ENCODE measurements at regions not wholly inside any gene's neighbourhood (a gene's known extent, or its start where the extent isn't known, plus 50 kb on each side); places are given as distances from the start of the nearest gene placed in this dataset.

DNA sequence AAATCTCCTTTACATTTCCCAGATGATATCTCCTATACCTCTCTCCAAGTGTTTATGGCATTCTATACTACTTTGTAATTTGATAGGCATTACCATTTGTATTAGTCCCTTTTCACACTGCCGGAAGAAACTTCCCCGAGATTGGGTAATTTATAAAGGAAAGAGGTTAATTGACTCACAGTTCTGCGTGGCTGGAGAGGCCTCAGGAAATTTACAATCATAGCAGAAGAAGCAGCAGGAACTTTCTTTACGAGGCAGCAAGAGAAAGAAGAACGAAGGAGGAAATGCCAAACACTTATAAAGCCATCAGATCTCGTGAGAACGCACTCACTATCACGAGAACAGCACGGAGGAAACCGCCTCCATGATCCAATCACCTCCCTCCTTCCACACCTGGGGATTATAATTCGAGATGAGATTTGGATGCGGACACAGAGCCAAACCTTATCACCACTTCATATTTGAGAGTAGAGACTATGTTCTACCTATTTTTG is 1194.6 kb downstream of the SORCS1 start:
- no peak for ATAC-seq
- no peaks in the 10 kb centered on the region for H3K27me3 Mint-ChIP-seq
- H3K4me3 Mint-ChIP-seq = no peak overlapping the region
- H3K4me1 Mint-ChIP-seq = no peaks in the 10 kb centered on the region
- H3K36me3 Mint-ChIP-seq = no peaks in the 10 kb centered on the region
- H3K9me3 Mint-ChIP-seq = peaks cover 2% of the 10 kb centered on the region
- no peak overlapping the region for H3K27ac Mint-ChIP-seq

DNA sequence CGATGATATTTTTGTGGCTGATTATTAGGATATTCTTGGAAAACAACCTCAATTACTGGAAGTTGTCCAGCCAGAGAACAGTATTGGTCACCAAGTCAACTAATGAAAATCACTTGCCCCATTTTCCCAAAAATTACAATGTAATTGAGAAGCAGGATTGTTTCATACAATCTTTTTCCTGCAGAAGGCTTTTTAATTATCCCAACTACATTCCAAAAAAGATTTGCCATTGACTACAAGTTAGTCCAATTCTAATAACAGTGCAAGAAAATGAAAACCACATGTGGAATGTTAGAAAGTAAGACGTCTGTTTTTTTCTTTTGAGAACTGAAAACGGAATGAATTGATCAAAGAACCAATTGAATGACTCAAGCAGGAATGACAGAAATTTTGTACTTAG is 1195.8 kb downstream of the SORCS1 start:
- no peaks in the 10 kb centered on the region for H3K4me1 Mint-ChIP-seq
- H3K9me3 Mint-ChIP-seq = peaks cover 2% of the 10 kb centered on the region
- no peaks in the 10 kb centered on the region for H3K27me3 Mint-ChIP-seq
- H3K36me3 Mint-ChIP-seq = no peaks in the 10 kb centered on the region
- ATAC-seq = no peak
- H3K27ac Mint-ChIP-seq = no peak overlapping the region
- H3K4me3 Mint-ChIP-seq = no peak overlapping the region

DNA sequence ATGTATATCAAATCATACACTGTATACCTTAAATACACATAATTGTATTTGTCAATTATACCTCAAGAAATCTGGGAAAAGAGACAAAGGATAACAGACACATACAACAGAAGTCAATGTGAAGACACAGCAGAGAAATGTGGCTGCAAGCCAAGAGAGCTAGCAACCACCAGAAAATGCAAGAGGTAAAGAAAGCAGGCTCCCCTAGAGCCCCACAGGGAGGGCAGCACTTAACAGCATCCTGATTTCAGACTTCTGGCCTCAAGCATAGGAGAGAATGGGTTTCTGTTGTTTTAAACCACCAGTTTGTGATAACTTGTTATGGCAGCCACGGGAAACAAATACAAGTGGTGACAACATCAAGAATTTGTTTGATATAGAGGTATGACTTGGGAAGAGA is 1197.2 kb downstream of the SORCS1 start:
- Mint-ChIP-seq H3K36me3 (no peaks in the 10 kb centered on the region), H3K4me1 (no peaks in the 10 kb centered on the region), H3K27me3 (no peaks in the 10 kb centered on the region), H3K9me3 (peaks cover 2% of the 10 kb centered on the region), H3K27ac (no peak overlapping the region), H3K4me3 (no peak overlapping the region)
- ATAC-seq = no peak

DNA sequence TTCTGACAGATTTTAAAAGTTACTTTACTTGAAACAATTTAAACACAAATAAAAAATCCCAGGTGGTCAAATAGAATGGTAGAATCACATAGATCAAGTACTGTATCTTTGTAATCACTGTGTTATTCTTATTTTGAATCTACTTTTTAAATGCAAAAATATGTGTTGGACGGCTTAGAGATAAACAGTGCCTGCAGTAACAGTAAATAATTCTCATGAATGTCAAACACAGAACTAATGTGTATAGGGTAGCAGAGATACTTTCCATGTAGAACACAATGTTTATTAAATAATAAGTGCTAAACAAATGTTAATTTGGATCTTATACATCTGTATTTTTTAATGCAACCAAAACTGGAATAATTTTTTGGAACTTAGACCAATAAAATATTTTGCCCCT is 1199.4 kb downstream of the SORCS1 start:
- no peak overlapping the region for H3K27ac Mint-ChIP-seq
- H3K9me3 Mint-ChIP-seq = no peaks in the 10 kb centered on the region
- no peaks in the 10 kb centered on the region for H3K4me1 Mint-ChIP-seq

DNA sequence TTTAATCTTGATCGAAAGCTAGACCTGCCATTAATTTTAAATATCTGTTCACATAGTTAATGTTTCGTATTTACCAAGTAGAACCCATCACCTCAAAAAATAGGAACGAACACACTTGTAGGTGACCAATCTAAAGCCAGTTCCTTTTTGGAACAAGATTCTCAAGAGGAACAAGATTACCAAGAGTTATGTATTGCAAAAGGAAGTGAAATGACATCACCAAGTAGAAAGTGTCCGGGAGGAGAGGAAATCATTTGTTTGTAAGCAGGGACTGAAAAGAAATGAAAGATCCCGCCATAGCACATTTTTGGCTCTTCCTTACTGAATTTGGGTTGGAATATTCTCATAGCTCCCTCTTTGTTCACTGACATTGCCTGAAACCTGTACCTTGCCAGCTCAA is 1200.5 kb downstream of the SORCS1 start:
- no peaks in the 10 kb centered on the region for H3K36me3 Mint-ChIP-seq
- no peak overlapping the region for H3K4me3 Mint-ChIP-seq
- no peaks in the 10 kb centered on the region for H3K4me1 Mint-ChIP-seq
- H3K27ac Mint-ChIP-seq = no peak overlapping the region
- H3K27me3 Mint-ChIP-seq = no peaks in the 10 kb centered on the region
- ATAC-seq = no peak
- H3K9me3 Mint-ChIP-seq = no peaks in the 10 kb centered on the region

More for the DNA sequence above, 1199.4 kb downstream of the SORCS1 start:
- Mint-ChIP-seq H3K27me3 (no peaks in the 10 kb centered on the region), H3K4me3 (no peak overlapping the region), H3K36me3 (no peaks in the 10 kb centered on the region)
- no peak for ATAC-seq

DNA sequence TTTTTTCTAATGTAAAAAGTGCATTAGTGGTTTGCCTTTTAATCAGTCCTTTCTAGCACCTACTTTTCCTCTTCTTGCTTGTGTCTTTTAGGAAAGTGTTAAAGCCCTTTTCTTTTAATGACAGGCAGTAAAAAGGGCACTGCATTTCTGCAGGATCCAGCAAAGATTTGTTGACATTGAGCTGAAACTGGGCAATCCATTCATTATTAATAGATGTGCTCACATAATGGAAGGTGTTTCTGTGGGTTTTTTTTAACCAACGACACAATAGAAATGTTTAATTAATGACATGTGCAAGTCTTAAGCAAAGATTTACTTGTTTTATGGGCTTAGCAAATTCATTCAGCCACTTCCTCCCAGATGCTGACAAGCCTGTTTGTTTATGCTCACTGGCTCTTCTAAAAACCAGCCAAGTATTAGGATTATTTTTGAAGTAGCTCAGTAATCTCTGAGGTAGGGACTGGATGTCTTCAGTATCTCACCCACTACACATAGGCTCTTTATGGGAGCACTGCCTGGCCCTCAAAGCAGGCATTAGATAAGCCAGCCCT is 1201.1 kb downstream of the SORCS1 start:
- Mint-ChIP-seq H3K9me3 (no peaks in the 10 kb centered on the region), H3K36me3 (no peaks in the 10 kb centered on the region), H3K4me1 (no peaks in the 10 kb centered on the region), H3K27ac (no peak overlapping the region), H3K27me3 (no peaks in the 10 kb centered on the region), H3K4me3 (no peak overlapping the region)
- no peak for ATAC-seq

DNA sequence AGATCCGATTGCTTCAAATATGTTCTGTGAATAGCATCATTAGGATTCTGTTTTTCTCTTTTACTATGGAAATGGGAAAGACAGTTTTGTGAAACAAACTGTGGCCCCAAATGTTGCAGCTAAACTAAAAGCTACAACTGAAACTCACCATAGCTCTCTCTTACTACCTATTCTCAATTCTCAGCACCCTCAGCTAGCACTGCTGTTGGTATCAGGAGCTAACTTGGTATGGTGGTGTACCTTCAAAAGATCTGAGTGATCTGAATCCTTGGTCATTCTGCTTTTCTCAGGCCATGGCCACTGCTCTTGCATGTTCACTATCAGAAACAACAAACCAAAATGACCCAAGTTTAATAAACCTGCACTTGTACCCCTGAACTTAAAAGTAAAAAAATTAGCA is 1208.0 kb downstream of the SORCS1 start:
- Mint-ChIP-seq H3K4me3 (no peak overlapping the region), H3K27ac (no peak overlapping the region), H3K27me3 (no peaks in the 10 kb centered on the region), H3K9me3 (no peaks in the 10 kb centered on the region), H3K36me3 (no peaks in the 10 kb centered on the region), H3K4me1 (no peaks in the 10 kb centered on the region)
- ATAC-seq = no peak

DNA sequence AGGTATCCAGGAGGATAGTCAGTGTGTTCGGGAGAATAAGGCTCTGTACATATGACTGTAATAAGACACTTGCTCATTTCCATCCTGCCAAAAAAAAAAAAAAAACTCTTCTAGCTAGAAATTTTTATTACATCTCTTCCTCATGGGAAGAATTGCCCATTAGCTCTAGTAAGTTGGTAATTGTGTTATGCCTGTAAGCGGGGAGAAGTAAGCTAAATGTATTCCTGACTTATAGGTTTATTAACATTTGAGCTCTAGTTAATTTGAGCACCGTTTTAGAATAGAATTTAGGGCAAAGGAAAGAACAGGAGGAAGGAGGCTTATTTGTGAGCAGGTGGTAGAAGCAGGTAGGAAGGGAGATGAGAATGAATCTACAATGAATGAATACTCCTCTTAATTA is 1210.6 kb downstream of the SORCS1 start:
- H3K27me3 Mint-ChIP-seq = no peaks in the 10 kb centered on the region
- no peak overlapping the region for H3K27ac Mint-ChIP-seq
- no peaks in the 10 kb centered on the region for H3K4me1 Mint-ChIP-seq
- H3K4me3 Mint-ChIP-seq = no peak overlapping the region
- no peak for ATAC-seq
- H3K36me3 Mint-ChIP-seq = no peaks in the 10 kb centered on the region
- H3K9me3 Mint-ChIP-seq = no peaks in the 10 kb centered on the region

DNA sequence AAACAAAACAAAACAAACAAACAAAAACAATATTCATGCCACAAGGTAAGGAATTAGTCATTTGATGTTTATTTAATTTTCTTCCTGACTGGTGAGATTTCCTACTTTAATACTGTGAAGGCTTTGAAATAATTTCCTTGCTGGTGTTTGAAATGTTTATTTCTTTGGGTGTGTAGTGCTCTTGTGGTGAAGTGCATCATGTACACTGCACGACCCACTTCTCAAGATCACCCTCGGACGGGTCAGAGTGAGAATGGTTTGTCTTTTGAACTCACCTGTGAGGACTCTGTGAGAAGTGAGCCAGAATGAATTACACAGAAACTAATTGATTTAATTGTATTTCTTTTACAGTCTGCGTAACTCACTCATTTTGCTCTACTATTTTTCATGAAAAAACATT is 1211.5 kb downstream of the SORCS1 start:
- H3K4me1 Mint-ChIP-seq = no peaks in the 10 kb centered on the region
- no peak overlapping the region for H3K27ac Mint-ChIP-seq
- no peaks in the 10 kb centered on the region for H3K36me3 Mint-ChIP-seq
- no peaks in the 10 kb centered on the region for H3K27me3 Mint-ChIP-seq
- H3K4me3 Mint-ChIP-seq = no peak overlapping the region
- ATAC-seq = no peak
- H3K9me3 Mint-ChIP-seq = no peaks in the 10 kb centered on the region

DNA sequence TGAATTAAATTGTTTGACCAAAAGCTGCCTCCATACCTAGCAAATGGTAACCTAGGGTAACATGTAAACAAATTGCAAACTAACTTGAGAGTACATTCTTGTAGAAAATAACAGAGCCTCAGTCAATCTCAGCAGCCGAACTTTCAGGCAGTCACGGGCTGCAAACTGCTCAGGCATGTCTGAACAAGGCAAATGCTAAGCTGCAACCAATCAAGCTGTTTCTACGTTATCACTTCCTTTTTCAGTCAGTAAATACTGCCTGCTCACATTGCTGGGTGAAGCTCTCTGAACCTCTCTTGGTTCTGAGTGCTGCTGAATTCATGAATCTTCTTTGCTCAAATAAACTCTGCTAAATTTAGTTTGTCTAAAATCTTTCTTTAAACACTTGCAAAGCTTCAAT is 1212.4 kb downstream of the SORCS1 start:
- ATAC-seq = peak; percentile 61

DNA sequence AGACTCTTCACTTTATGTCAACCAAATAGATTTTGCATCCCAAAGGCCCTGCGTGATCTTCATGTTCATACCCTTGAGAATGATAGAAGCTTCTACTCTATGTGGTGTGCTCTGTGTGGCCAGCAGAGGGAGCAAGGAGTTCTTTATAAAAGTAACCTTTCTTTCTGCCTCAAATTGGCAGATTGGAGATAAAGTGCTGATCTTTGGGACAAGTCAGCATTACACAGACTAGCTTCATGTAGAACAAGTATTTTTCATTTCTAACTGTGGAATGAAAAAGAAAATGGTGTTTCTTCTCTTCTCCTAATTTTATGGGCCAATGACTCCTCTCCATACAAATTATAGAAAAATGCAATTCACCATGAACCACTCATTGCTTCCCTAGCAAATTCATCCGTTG is 1214.1 kb downstream of the SORCS1 start:
- no peaks in the 10 kb centered on the region for H3K9me3 Mint-ChIP-seq

More for the DNA sequence above, 1212.4 kb downstream of the SORCS1 start:
- no peaks in the 10 kb centered on the region for H3K4me1 Mint-ChIP-seq
- H3K4me3 Mint-ChIP-seq = no peak overlapping the region
- H3K27me3 Mint-ChIP-seq = no peaks in the 10 kb centered on the region
- no peak overlapping the region for H3K27ac Mint-ChIP-seq
- H3K36me3 Mint-ChIP-seq = no peaks in the 10 kb centered on the region
- H3K9me3 Mint-ChIP-seq = no peaks in the 10 kb centered on the region

DNA sequence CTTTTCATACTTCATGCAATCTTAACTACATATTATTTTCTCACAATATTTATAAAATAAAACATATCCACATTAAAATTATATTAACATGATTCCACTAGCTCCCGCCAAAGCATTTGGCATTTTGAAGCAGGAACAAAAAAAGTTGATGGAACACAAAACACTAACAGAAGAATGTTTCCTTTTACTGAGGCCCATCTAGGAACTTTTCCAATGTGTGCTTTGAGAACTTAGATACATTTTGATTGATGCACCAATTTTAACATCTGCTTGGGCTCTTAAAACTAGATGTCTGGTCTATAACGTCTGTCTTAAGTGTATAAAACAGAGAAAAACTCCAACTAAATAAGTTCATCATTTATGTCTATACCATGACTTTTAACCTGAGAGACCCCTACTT is 1214.8 kb downstream of the SORCS1 start:
- Mint-ChIP-seq H3K36me3 (no peaks in the 10 kb centered on the region), H3K9me3 (no peaks in the 10 kb centered on the region), H3K27me3 (no peaks in the 10 kb centered on the region), H3K4me3 (no peak overlapping the region), H3K4me1 (no peaks in the 10 kb centered on the region), H3K27ac (no peak overlapping the region)
- no peak for ATAC-seq

More for the DNA sequence above, 1214.1 kb downstream of the SORCS1 start:
- H3K4me3 Mint-ChIP-seq = no peak overlapping the region
- H3K4me1 Mint-ChIP-seq = no peaks in the 10 kb centered on the region
- H3K27me3 Mint-ChIP-seq = no peaks in the 10 kb centered on the region
- ATAC-seq = no peak
- no peaks in the 10 kb centered on the region for H3K36me3 Mint-ChIP-seq
- no peak overlapping the region for H3K27ac Mint-ChIP-seq

DNA sequence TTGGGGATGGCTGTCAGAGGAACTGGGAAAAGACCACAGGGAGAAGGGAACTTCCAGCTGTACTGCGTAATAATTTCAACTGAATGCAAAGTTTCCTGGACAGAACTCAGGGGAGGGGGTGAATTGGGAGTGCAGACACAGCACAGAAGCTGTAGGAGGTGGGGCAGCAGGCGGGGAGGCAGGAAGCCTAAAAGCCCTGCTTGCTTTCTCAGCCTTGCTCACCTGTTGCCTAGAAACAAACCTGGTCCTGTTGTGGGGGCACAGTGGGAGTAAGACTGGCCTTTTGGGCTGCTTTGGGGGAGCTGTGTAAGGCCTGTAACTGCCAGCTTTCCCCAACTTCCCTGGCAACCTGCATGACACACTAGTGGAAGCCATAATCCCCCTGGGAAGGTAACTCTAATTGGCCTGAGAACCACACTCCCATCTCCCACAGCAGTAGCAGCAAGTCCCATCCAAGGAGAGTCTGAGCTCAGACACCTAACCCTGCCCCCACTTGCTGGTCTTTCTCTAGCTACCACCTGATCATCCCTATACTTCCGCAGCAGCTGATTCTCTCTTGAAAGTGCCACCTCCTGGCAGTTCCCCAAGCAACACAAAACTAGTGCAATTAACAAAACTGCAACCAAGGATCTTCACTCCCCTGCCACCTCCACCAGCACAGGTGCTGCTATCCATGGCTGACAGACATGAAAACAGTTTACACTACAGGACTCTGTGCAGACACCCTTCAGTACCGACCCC is 1239.3 kb downstream of the SORCS1 start:
- Mint-ChIP-seq H3K27ac (no peak overlapping the region), H3K27me3 (no peaks in the 10 kb centered on the region)
- ATAC-seq = no peak

DNA sequence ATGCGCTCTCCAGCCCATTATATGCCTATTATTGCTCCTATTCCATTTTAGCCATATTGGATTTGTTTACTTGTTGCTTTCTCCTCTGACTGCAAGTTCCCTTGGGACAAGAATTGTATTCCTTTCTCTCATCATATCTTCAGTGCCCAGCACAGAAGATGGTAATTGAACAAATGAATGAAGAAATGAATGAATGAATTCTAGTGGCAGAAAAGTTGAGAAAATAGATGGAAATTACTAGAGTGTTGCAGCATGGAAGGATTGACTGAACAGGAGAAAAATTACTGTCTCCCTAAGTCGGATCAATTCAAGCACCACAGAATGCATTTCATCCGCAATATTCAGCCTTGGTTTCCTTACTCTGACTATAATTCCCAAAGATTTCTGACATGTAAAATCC is 1243.2 kb downstream of the SORCS1 start:
- no peaks in the 10 kb centered on the region for H3K36me3 Mint-ChIP-seq
- ATAC-seq = no peak

More for the DNA sequence above, 1239.3 kb downstream of the SORCS1 start:
- no peaks in the 10 kb centered on the region for H3K4me1 Mint-ChIP-seq
- H3K4me3 Mint-ChIP-seq = no peak overlapping the region
- no peaks in the 10 kb centered on the region for H3K36me3 Mint-ChIP-seq
- peaks cover 7% of the 10 kb centered on the region for H3K9me3 Mint-ChIP-seq

DNA sequence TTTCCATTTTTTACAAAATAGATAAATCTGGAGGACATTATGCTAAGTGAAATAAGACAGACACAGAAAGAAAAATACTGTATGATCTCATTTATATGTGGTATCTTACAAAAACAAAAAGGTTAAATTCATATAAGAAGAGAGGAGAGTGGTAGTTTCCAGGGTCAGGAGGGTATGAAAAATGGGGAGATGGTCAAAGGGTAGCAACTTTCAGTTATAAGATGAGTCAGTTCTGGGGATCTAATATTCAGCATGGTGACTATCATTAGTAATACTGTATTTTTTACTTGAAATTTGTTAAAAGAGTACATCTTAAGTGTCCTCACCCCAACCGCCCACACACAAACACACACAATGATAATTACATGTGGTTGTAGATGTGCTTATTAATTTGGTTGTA is 1250.1 kb downstream of the SORCS1 start:
- Mint-ChIP-seq H3K27me3 (no peaks in the 10 kb centered on the region), H3K27ac (no peak overlapping the region)

More for the DNA sequence above, 1243.2 kb downstream of the SORCS1 start:
- H3K4me1 Mint-ChIP-seq = no peaks in the 10 kb centered on the region
- H3K27me3 Mint-ChIP-seq = no peaks in the 10 kb centered on the region
- no peak overlapping the region for H3K4me3 Mint-ChIP-seq
- H3K27ac Mint-ChIP-seq = no peak overlapping the region
- peaks cover 7% of the 10 kb centered on the region for H3K9me3 Mint-ChIP-seq

DNA sequence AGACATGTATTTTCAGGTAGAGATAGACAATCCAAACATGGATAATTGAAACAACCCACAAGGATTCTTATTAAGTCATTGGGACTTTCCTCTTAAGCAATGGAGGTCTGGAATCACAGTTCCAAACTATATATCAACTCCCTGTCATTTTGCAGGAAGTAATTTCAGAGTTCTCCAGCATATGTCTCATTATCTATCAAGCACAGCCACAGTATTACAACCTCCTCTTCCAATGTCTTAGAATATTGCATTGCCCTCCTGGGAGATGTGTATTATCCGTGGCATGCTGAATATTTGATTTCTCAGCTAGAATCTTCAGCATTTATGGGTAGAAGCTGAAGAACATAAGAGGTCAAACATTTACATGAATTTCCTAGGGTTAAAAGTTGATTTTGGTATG is 1255.8 kb downstream of the SORCS1 start:
- H3K36me3 Mint-ChIP-seq = no peaks in the 10 kb centered on the region
- no peaks in the 10 kb centered on the region for H3K4me1 Mint-ChIP-seq
- no peaks in the 10 kb centered on the region for H3K27me3 Mint-ChIP-seq
- ATAC-seq = no peak
- no peak overlapping the region for H3K27ac Mint-ChIP-seq
- no peaks in the 10 kb centered on the region for H3K9me3 Mint-ChIP-seq
- no peak overlapping the region for H3K4me3 Mint-ChIP-seq

More for the DNA sequence above, 1250.1 kb downstream of the SORCS1 start:
- Mint-ChIP-seq H3K4me1 (no peaks in the 10 kb centered on the region), H3K9me3 (peaks cover 2% of the 10 kb centered on the region), H3K4me3 (no peak overlapping the region), H3K36me3 (no peaks in the 10 kb centered on the region)
- ATAC-seq = no peak
